ENCODE measurements at regions not wholly inside any gene's neighbourhood (a gene's known extent, or its start where the extent isn't known, plus 50 kb on each side); places are given as distances from the start of the nearest gene placed in this dataset.

DNA sequence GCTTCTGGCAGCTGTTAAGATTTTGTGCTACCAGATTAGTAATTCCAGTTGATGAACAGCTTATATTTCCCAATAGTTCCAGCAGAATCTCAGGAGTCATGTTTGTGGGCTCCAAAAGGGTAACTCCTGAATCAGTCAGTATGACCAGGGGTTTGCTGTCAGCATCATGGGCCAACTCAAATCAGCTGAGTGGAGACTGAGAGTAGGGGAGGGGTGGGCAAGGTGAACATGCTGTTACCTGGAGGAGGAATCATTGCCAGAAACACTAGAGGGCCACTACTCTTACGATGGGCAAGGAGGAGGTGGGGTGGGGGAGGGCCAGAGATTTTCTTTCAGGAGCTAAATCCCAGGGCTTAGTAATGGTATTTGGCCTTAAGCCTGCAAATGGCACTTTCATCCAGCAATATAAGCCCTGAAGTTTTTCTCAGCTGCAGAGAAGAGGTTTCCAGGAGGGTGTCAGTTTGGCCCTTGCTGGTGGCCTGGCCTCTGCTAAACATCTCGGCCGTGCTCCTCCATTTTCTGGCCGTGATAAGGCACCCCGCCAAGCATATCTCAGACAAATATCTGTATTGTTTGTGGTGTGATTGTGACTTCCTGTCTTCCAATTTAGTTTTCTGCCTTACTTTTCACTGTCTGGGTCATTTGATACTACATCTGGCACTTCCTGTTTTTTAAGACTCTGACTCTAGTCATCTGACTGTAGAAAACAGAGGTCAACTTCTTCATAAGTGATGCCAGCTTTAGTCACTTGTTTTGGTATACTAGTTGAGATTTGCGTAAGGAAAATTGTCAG is 120.5 kb upstream of the CXCR4 start:
- peak in 1 of 2 donors; percentile 17 for DNase-seq

GRCh38 chr2:136236019-136236418 is 118.1 kb upstream of the CXCR4 start:
- no peak for DNase-seq

DNA sequence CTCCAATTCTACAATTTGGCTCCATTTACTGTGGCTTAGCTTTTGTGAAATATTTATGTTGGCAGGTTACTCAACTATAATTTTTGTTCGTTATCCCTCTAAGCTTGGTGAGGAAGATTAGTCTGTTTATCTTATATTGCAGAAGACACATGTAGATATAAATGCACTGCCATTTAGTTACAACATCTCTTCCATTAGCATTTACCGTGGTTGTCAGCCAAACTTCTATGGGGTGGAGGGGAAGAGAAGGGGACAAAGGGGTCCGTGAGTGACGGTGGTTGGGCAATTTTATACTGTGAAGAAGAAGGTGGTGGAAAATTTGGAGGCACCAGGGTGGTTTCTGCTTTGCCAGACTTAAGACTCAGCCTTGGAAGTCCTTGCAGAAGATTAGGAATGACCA is 117.6 kb upstream of the CXCR4 start:
- DNase-seq: no peak

GRCh38 chr2:136234261-136234660 is 116.3 kb upstream of the CXCR4 start:
- no peak for DNase-seq

DNA sequence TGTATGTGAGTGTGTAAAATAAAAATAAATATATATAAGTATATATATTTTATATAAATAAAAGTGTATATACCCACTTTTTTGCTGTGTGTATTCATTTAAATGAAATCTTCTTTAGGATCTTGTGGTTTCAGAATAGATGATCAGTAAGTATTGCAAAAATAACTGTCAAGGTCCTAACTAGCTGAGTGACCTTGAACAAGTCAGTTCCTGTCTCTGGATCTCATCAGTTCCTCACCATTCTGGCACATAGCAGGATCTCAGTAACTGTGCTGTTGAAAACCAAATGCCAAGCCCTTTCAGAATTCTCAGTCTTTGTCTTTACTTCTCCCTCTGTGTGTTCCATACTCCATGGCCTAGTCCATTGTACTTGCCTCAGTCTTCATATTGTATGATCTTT is 115.3 kb upstream of the CXCR4 start:
- DNase-seq: no peak

DNA sequence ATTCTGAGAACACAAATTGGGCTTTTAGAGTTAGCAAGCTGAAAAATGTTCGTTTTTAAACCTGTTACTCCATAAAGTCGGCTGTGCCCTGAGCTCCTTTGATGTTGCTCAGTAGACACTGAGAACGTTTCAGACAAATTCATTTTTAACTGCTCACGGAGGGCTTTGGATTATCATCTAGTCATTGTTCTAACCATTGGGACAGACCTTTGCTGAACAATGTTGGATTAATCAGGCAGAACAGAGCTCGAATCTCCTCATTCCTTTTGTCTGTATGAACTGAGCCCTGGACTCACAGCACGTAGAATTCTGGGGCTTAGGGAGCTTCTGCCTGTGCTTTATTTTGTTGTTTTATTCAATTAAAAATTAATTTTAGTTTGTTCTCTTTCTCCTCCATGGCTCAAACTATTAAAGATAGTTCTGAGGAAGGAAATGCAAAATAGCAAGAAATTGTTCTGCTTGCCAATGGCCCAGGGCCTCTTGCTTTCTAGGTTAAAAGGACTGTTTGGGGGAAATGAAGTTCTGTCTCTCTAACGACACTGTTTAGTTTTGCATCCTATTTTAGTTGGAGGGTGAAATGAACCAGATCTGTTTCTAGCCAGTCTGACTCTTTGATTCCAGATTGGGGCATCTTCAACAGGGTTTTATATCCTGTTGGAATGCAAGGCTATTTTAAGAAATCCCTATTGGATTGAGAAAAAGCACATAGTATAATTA is 114.7 kb upstream of the CXCR4 start:
- DNase-seq: no peak

- no peak for DNase-seq
These were observed 112.5 kb upstream of the CXCR4 start for GRCh38 chr2:136230464-136230863.

DNA sequence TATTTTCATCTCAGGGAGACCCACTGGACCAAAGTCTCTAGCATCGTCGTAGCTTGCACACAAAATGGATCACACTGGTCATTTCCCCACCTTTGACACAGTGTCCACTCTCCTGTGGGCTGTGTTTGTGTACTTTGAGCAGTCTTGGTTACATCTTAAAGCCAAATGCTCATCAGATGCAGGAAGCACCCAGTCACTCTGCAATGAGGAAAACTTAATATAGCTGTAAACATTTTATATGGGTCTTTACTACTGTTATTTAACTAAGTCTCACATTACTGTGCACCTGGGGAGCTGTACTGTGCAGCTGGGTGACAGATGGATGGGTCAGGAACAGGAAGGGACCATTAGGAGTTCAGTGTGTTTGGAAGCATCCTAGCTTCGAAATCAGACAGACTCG is 109.0 kb upstream of the CXCR4 start:
- no peak for DNase-seq

DNA sequence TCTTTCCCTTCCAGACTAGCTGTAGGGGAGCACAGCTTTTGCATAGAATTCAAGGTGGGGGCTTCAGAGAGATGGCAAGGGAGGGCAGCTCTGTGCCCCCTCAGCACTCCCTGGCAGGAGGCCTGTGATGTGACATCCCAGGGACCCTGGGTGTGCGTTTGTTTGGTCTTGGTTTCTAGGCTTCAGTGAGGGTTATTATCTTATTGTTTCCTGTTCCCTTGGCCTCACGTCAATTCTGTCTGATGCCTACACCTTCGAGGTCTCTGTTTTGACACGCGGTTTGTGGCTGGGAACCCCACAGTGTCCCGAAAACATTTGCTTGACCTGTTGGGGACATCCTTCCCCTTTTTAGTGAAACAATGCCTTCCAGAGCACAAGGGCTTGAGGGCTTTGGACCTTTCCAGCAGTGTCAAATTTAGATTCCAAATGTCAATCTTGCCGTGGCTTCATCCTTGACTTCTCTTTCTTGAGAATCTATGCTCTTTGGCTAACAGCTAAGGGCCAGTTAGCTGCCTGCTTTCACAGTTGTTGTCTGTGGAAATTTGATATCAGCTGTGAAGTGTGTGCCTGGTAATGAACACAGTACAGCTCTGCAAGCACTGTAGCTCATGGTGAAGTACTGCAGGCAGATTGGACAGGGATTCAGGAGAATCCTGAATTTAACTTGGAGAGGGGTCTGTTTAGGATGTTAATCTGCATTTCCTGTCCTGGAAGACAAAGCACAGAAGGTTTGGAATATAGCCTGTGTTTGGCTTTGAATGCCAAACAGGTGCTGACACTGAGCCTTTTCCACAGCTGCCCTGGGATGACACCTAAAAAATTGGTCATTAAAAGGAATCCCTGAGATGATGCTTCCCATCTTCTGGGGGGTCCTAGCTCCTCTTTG is 108.2 kb upstream of the CXCR4 start:
- no peak for DNase-seq

DNA sequence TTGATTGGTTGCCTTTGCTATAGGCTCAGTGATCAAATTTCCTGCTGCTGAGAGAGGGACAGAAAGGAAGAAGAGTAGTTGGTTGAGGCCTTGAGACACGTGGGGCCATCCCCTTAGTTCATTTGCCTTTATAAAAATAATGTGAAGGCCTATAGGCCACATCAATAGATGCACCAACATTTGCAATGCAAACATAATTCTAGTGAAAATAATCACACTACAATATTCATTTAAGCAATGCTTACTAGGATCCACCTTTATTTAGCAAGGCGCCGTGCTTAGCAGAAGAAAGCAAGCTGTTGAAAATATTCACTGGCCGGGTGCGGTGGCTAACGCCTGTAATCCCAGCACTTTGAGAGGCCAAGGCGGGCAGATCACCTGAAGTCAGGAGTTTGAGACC is 105.3 kb upstream of the CXCR4 start:
- no peak for DNase-seq

DNA sequence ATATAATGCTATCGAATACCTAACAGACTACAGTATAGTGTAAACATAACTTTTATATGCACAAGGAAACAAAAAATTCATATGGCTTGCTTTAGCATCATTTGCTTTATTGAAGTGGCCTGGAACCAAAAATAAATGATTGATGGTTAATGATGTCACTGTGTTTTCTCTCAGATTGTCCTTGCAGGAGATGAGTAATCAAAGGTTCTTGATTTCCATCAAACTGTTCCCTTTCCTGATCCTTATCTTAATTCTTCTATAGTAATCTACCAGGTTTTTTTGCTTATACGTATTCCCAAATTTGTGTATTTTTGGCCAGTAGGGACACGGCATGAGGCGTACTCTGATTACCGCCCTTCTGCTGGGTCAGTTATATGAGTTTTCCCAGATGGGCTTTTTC is 104.9 kb upstream of the CXCR4 start:
- DNase-seq: no peak

DNA sequence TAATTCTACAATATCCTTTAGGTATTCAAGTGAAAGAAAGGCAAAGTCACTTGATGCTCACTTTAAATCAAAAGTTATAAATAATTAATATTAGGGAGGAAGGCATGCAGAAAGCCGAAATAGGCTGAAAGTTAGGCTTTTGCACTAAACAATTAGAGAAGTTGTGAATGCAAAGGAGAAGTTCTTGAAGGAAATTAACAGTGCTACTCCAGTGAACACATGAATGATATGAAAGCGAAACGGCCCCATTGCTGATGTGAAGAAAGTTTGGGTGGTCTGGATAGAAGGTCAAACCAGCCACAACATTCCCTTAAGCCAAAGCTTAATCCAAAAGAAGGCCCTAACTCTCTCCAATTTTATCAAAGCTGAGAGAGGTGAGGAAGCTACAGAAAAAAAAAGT is 103.1 kb upstream of the CXCR4 start:
- DNase-seq: no peak

DNA sequence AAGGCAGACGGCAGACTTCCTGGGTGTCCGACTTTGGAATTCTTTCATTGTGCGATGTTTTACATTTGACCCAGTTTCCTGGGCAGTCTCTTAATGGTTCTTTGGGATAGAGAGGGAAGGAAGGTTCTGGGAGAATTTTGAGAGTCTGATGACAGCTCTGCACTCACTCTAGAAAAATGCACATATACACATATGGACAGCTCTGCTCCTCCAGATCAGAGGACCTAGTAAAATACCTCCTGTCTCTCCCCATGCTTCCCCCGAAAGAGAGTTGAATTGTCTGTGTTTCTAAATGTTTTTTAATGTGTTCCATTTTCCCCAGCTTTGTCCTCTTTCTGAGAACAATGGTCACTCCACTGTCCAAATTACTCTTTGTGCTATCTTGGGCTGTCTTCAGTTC is 102.0 kb upstream of the CXCR4 start:
- no peak for DNase-seq

DNA sequence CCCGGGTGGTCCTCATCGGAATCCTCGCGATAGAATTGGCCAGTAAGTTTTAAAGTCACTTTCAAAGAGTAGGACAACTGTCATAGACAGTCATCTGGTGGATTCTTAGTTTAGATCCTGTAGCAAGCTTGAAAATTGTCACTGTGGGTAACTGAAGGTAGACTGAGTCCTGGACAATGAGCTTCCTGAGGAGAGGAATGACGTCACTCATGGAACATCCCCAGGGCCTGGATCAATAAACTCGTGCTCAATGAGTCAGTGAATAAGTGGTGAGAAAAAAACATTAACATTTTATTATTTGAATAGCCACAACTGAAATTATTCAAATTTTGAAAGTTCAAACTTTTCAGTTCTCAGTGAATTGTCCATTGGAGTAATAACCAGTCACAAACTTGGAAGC is 101.4 kb upstream of the CXCR4 start:
- DNase-seq: no peak

GRCh38 chr2:136217996-136218395 is 100.0 kb upstream of the CXCR4 start:
- no peak for DNase-seq

GRCh38 chr2:136215908-136216472 is 98.0 kb upstream of the CXCR4 start:
- DNase-seq: no peak

DNA sequence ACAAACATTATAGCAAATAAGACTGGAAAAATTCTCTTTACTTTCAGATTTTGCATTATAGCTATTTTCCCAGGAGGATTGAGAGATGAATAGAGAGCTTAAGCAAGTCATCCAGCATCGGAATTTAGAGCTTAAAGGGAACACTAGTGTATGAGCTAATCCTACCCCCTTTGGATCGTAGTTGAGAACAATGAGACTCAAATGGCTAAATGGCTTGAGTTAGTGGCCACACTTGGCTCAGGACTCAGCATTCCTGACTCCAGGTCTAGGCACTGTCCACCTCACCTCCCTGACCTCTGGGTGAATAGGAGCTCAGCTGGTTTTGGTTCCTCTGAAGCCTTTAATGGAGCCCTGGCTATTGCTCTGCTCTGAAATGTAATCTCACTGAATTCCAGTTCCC is 97.5 kb upstream of the CXCR4 start:
- no peak for DNase-seq

DNA sequence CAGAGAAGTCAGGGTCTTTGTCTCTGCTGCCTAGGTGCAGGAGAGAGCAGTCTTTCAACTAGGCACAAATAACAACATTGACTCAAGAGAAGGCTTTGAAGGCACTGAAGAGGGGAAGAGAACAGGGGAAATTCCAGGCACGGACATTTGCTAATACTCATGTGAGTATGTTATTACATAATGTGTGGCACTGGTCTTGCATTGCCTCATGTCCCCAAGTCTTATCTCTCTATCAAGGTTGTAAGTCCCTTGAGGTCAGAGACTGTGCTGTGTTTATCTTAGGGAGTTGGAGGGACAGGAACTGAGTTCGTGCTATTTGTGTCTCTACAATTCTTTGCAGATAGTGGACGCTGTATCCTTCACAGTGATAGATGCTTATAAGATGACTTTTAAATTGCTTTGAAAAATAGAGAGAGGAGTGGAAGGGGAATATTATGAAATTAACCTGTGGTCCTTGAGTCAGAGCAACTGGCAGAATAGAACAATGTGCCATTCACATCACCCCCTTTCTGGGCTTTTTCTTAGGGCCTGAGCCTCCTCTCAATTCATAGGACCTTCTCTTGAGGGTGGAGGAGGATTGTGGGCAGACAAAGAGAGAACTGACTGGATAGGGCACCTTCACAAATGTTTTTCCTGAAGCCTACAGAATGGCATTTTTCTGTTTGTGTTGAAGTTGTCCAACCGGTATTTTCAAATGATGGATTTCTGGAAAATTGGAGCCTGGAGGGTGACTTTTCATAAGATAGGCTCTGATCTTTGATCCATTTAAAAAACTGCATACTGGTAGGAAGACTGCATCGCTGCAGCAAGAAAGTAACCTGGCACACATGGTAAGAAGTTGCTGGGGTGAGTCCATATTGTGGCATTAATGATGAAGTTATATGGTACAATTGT is 96.6 kb upstream of the CXCR4 start:
- DNase-seq: no peak

DNA sequence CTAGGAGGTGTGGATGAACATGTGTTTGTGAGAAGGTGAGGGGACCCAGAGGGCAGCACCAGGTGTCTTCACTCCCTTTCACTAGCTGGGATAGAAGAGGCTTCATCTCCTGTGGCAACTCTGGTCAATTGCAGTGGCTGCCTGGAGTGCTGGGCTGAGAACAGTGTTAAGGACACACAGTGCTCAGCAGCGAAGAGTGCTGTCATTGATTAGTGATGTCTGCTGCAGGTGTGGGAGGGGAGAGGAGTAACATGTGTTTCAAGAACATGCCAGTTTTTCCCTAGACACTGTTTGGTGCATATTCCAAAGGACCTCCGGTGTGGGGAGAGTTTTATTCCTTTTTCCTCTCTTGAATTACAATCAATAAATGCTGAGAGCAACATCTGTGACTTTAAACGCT is 95.9 kb upstream of the CXCR4 start:
- no peak for DNase-seq

GRCh38 chr2:136212426-136213378 is 94.8 kb upstream of the CXCR4 start:
- DNase-seq: no peak

DNA sequence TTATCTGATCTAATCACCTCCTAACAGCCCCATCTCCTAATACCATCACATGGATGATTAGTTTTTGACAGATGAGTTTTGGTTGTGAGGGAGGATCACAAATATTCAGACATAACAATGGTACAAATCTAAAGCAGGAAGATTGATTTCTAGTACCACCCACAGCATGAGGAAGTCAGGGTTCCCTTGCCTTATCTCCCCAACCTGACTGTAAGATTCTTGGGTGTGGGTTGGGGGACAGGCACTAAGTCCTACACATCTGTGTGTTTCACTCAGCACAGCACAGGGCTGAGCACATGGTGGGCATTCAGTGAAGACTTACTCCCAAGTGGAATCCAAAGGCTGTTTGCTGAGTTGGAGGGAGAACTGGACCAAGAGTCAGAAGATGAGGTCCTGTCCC is 93.8 kb upstream of the CXCR4 start:
- no peak for DNase-seq

Measured in hippocampal formation (tissue), 2 donors.